Karpas-422 (cell line): ENCODE measurements at regions not wholly inside any gene's neighbourhood (a gene's known extent, or its start where the extent isn't known, plus 50 kb on each side); places are given as distances from the start of the nearest gene placed in this dataset.
"Not testable (repeated sequence)": the region's sequence is repeated elsewhere in the genome, so short reads cannot be mapped to it uniquely, and the experiment has no call there.

ENCODE experiments used
- DNase-seq: peaks from one replicate; pipeline ENCODE4 v3.0.0-alpha.2; 2015
- H2AFZ ChIP-seq: fragments of 200-600 bp; sonication (generic); 2 replicates; pipeline ENCODE4 v1.6.1; 2014; ENCODE audit warnings: antibody characterized with exemption, low read length, mixed read lengths
- H3K27ac ChIP-seq: fragments of 200-600 bp; sonication (generic); 2 replicates; pipeline ENCODE4 v1.5.1; 2014; ENCODE audit warnings: mild to moderate bottlenecking, low read length, moderate library complexity
- H3K27me3 ChIP-seq: fragments of 200-600 bp; sonication (generic); 2 replicates; pipeline ENCODE4 v1.6.1; 2014; ENCODE audit warnings: low read length, mixed read lengths
- H3K36me3 ChIP-seq: fragments of 200-600 bp; sonication (generic); 2 replicates; pipeline ENCODE4 v1.6.1; 2014; ENCODE audit warnings: low read length, mixed read lengths; ENCODE audit not compliant: insufficient read depth
- H3K4me1 ChIP-seq: fragments of 200-600 bp; sonication (generic); 2 replicates; pipeline ENCODE4 v1.6.1; 2014; ENCODE audit warnings: mild to moderate bottlenecking, low read length, mixed read lengths
- H3K4me2 ChIP-seq: fragments of 200-600 bp; sonication (generic); 2 replicates; pipeline ENCODE4 v1.6.1; 2014; ENCODE audit warnings: low read length, low read depth, mild to moderate bottlenecking; ENCODE audit not compliant: poor library complexity, severe bottlenecking
- H3K4me3 ChIP-seq: fragments of 200-600 bp; sonication (generic); 2 replicates; pipeline ENCODE4 v1.5.1; 2014; ENCODE audit warnings: mild to moderate bottlenecking, antibody characterized with exemption, low read length, mixed read lengths
- H3K79me2 ChIP-seq: fragments of 200-600 bp; sonication (generic); 2 replicates; pipeline ENCODE4 v1.6.1; 2014; ENCODE audit warnings: mild to moderate bottlenecking, low read length, mixed read lengths
- H3K9ac ChIP-seq: fragments of 200-600 bp; sonication (generic); 2 replicates; pipeline ENCODE4 v1.6.0; 2014; ENCODE audit warnings: low read length
- H3K9me2 ChIP-seq: fragments of 200-600 bp; sonication (generic), shearing (Covaris generic); replicated peaks from 2 replicates; pipeline ENCODE4 v1.6.0; 2014; ENCODE audit warnings: mild to moderate bottlenecking, low read length, moderate library complexity; ENCODE audit not compliant: insufficient read depth
- H3K9me3 ChIP-seq: fragments of 300-700, 200-600 bp; sonication (generic); 2 replicates; pipeline ENCODE4 v1.6.1; 2014; ENCODE audit warnings: low read length, mixed read lengths
- H4K20me1 ChIP-seq: fragments of 200-600 bp; sonication (generic); 2 replicates; pipeline ENCODE4 v1.6.1; 2014; ENCODE audit warnings: mild to moderate bottlenecking, antibody characterized with exemption, low read length, low read depth; ENCODE audit not compliant: insufficient read depth

- DNase-seq: no peak
- H3K4me2 ChIP-seq: no peak overlapping the region
- no peaks in the 10 kb centered on the region for H3K9me2 ChIP-seq
- no peak overlapping the region for H3K4me3 ChIP-seq
- H3K27ac ChIP-seq: no peak overlapping the region
- no peak overlapping the region for H2AFZ ChIP-seq
- 0 out of 2 replicates have a peak, but pooled peaks cover 2% of the 10 kb centered on the region for H3K27me3 ChIP-seq
- H3K79me2 ChIP-seq: no peaks in the 10 kb centered on the region
- H3K9ac ChIP-seq: no peak overlapping the region
- H3K4me1 ChIP-seq: peaks cover 25% of the 10 kb centered on the region
- H3K36me3 ChIP-seq: no peaks in the 10 kb centered on the region
- no peaks in the 10 kb centered on the region for H4K20me1 ChIP-seq
- H3K9me3 ChIP-seq: no peaks in the 10 kb centered on the region
Measured at GRCh38 chrX:7500386-7500785, 342.6 kb upstream of the VCX start.

- Histone ChIP-seq H3K9me3 (no peaks in the 10 kb centered on the region; the same call in 1 of the 2 replicates), H3K79me2 (no peaks in the 10 kb centered on the region), H4K20me1 (no peaks in the 10 kb centered on the region), H3K27me3 (no peaks in the 10 kb centered on the region), H3K36me3 (no peaks in the 10 kb centered on the region), H3K9ac (no peak overlapping the region), H3K9me2 (no peaks in the 10 kb centered on the region), H3K4me1 (peaks cover 24% of the 10 kb centered on the region), H3K27ac (no peak overlapping the region), H3K4me3 (no peak overlapping the region), H2AFZ (no peak overlapping the region), H3K4me2 (no peak overlapping the region)
- no peak for DNase-seq
Measured at GRCh38 chrX:7486505-7486904, 338.6 kb upstream of the PUDP start.

GRCh38 chrX:7485061-7485460 is 337.1 kb upstream of the PUDP start:
- Histone ChIP-seq H2AFZ (no peak overlapping the region), H3K9me3 (no peaks in the 10 kb centered on the region; the same call in 1 of the 2 replicates), H3K4me2 (no peak overlapping the region), H3K9me2 (no peaks in the 10 kb centered on the region), H3K4me1 (peaks cover 15% of the 10 kb centered on the region), H3K79me2 (no peaks in the 10 kb centered on the region), H3K9ac (no peak overlapping the region), H3K4me3 (no peak overlapping the region), H3K27ac (no peak overlapping the region), H4K20me1 (no peaks in the 10 kb centered on the region), H3K36me3 (no peaks in the 10 kb centered on the region), H3K27me3 (no peaks in the 10 kb centered on the region)
- DNase-seq: no peak

GRCh38 chrX:7480721-7481120 is 332.8 kb upstream of the PUDP start:
- no peak overlapping the region for H3K4me3 ChIP-seq
- no peaks in the 10 kb centered on the region for H3K4me1 ChIP-seq
- H3K9me2 ChIP-seq: no peaks in the 10 kb centered on the region
- H3K27ac ChIP-seq: no peak overlapping the region
- no peak overlapping the region for H2AFZ ChIP-seq
- DNase-seq: no peak
- no peak overlapping the region for H3K9ac ChIP-seq
- no peaks in the 10 kb centered on the region; the same call in 1 of the 2 replicates for H3K27me3 ChIP-seq
- no peaks in the 10 kb centered on the region for H3K79me2 ChIP-seq
- H3K36me3 ChIP-seq: no peaks in the 10 kb centered on the region
- no peaks in the 10 kb centered on the region for H4K20me1 ChIP-seq
- H3K9me3 ChIP-seq: no peaks in the 10 kb centered on the region; the same call in 1 of the 2 replicates
- no peak overlapping the region for H3K4me2 ChIP-seq

DNA sequence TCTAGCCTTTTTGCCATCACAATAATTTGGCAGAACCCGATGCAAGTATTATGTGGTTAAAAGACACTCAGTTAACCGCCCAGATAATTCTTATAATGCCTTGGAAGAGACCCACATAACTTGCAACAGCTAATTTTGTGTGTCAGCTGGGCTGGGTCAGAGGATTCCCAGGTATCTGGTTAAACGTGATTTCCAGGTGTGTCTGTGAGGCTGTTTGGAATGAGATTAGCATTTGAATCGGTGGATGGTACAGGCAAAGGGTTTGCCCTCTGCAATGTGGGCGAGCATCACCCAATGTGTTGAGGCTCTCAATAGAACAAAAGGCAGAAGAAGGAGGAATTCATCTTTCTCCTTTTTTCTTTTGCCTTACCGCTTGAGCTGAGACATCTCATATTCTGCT is 314.2 kb upstream of the PUDP start:
- Histone ChIP-seq H3K9ac (no peak overlapping the region), H3K4me2 (no peak overlapping the region), H3K27me3 (no peaks in the 10 kb centered on the region)

DNA sequence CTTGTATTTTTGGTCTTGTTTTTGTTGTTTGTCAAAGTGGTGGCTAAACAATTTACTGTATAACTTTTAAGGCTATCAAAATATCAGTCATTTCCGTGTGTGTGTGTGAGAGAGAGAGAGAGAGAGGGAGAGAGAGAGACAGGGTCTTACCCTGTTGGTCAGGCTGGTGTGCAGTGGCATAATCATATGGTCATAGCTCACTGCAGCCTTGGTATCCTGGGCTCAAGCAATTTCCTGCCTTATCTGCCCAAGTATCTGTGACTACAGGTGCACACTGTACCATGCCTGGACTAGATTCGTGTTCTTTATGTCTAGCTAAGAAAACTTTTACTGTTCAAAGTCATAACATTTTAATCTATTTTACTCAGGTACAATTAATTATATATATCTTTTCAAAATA is 313.1 kb upstream of the PUDP start:
- H2AFZ ChIP-seq, H3K27ac ChIP-seq, H3K9ac ChIP-seq, H3K4me1 ChIP-seq, H3K36me3 ChIP-seq, H3K9me3 ChIP-seq, H3K4me2 ChIP-seq, H3K27me3 ChIP-seq, H3K79me2 ChIP-seq, H3K9me2 ChIP-seq, H4K20me1 ChIP-seq, H3K4me3 ChIP-seq, DNase-seq: not testable (repeated sequence)

More for the DNA sequence above, 314.2 kb upstream of the PUDP start:
- H4K20me1 ChIP-seq: no peaks in the 10 kb centered on the region
- DNase-seq: no peak
- H3K4me3 ChIP-seq: no peak overlapping the region
- no peak overlapping the region for H3K27ac ChIP-seq
- H3K4me1 ChIP-seq: no peaks in the 10 kb centered on the region
- H3K79me2 ChIP-seq: no peaks in the 10 kb centered on the region
- H3K36me3 ChIP-seq: no peaks in the 10 kb centered on the region
- H2AFZ ChIP-seq: no peak overlapping the region
- H3K9me3 ChIP-seq: no peaks in the 10 kb centered on the region
- no peaks in the 10 kb centered on the region for H3K9me2 ChIP-seq

- H2AFZ ChIP-seq: no peak overlapping the region
- no peaks in the 10 kb centered on the region for H4K20me1 ChIP-seq
- no peak overlapping the region for H3K4me3 ChIP-seq
- no peaks in the 10 kb centered on the region for H3K27me3 ChIP-seq
- no peaks in the 10 kb centered on the region for H3K9me2 ChIP-seq
- H3K79me2 ChIP-seq: no peaks in the 10 kb centered on the region
- H3K27ac ChIP-seq: no peak overlapping the region
- no peaks in the 10 kb centered on the region for H3K4me1 ChIP-seq
- DNase-seq: no peak
- no peaks in the 10 kb centered on the region for H3K9me3 ChIP-seq
- H3K9ac ChIP-seq: no peak overlapping the region
- no peak overlapping the region for H3K4me2 ChIP-seq
- H3K36me3 ChIP-seq: no peaks in the 10 kb centered on the region
Measured at GRCh38 chrX:7447801-7448499, 300.0 kb upstream of the PUDP start.

- Histone ChIP-seq H4K20me1 (no peaks in the 10 kb centered on the region), H3K4me3 (no peak overlapping the region), H2AFZ (no peak overlapping the region), H3K79me2 (no peaks in the 10 kb centered on the region), H3K4me2 (no peak overlapping the region), H3K9ac (no peak overlapping the region), H3K36me3 (no peaks in the 10 kb centered on the region), H3K9me2 (no peaks in the 10 kb centered on the region), H3K4me1 (no peaks in the 10 kb centered on the region), H3K27ac (no peak overlapping the region), H3K9me3 (no peaks in the 10 kb centered on the region), H3K27me3 (no peaks in the 10 kb centered on the region)
- no peak for DNase-seq
Measured at GRCh38 chrX:7446815-7447214, 298.9 kb upstream of the PUDP start.
